ENCODE measurements at regions not wholly inside any gene's neighbourhood (a gene's known extent, or its start where the extent isn't known, plus 50 kb on each side); places are given as distances from the start of the nearest gene placed in this dataset.

- no peak for DNase-seq (ENCODE audit: low spot score in 2 of 2)
- no peaks in the 10 kb centered on the region for H3K36me3 ChIP-seq
- intact Hi-C loops (cut with DNase I; ENCODE audit: low total_unique reads): no loop called here
- no peaks in the 10 kb centered on the region for H3K27me3 ChIP-seq
- no peaks in the 10 kb centered on the region for H3K4me1 ChIP-seq
- H3K27ac ChIP-seq: no peak overlapping the region
- H3K9me3 ChIP-seq: no peaks in the 10 kb centered on the region
- TF ChIP-seq POLR2AphosphoS5 (IDR thresholded peaks at IDR 0.05) (no peak), POLR2A (IDR thresholded peaks at IDR 0.05) (no peak)
- TF ChIP-seq, protein P1, sequence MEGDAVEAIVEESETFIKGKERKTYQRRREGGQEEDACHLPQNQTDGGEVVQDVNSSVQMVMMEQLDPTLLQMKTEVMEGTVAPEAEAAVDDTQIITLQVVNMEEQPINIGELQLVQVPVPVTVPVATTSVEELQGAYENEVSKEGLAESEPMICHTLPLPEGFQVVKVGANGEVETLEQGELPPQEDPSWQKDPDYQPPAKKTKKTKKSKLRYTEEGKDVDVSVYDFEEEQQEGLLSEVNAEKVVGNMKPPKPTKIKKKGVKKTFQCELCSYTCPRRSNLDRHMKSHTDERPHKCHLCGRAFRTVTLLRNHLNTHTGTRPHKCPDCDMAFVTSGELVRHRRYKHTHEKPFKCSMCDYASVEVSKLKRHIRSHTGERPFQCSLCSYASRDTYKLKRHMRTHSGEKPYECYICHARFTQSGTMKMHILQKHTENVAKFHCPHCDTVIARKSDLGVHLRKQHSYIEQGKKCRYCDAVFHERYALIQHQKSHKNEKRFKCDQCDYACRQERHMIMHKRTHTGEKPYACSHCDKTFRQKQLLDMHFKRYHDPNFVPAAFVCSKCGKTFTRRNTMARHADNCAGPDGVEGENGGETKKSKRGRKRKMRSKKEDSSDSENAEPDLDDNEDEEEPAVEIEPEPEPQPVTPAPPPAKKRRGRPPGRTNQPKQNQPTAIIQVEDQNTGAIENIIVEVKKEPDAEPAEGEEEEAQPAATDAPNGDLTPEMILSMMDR (IDR thresholded peaks at IDR 0.05): no peak
- H3K4me3 ChIP-seq: no peak overlapping the region
Observed at GRCh38 chr15:98393471-98393870, 254.9 kb upstream of the IGF1R start.

DNA sequence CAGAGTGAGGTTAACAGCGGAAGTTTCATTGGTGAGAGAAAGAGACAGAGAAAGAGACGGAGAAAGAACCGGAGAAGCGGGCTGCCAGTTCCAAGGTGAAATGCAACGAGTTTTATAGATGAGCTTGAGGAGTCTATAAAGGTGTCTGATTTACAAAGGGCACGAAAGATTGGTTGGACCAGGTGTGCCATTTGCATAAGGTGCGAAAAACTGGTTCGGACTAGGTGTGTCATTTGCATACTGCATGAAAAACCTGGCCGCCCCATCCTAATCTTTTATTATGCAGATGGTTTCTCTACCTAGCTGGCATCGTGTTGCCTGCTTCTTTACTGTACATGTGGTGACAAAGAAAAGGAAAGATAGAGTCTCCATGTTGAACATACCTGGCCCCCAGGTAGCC, 253.8 kb upstream of the IGF1R start:
- intact Hi-C loops (cut with DNase I; ENCODE audit: low total_unique reads): no loop called here
- Histone ChIP-seq H3K4me1 (no peaks in the 10 kb centered on the region), H3K27me3 (no peaks in the 10 kb centered on the region), H3K9me3 (no peaks in the 10 kb centered on the region), H3K27ac (no peak overlapping the region), H3K4me3 (no peak overlapping the region), H3K36me3 (no peaks in the 10 kb centered on the region)
- TF ChIP-seq, protein P1 (IDR thresholded peaks at IDR 0.05): no peak
- TF ChIP-seq POLR2A (IDR thresholded peaks at IDR 0.05) (no peak), POLR2AphosphoS5 (IDR thresholded peaks at IDR 0.05) (no peak)
- no peak for DNase-seq (ENCODE audit: low spot score in 2 of 2)

- no peak for TF ChIP-seq POLR2A (IDR thresholded peaks at IDR 0.05)
- TF ChIP-seq POLR2AphosphoS5 (IDR thresholded peaks at IDR 0.05): no peak
- TF ChIP-seq, protein P1 (IDR thresholded peaks at IDR 0.05): no peak
- Histone ChIP-seq H3K27ac (no peak overlapping the region), H3K9me3 (no peaks in the 10 kb centered on the region), H3K4me3 (no peak overlapping the region), H3K36me3 (no peaks in the 10 kb centered on the region), H3K4me1 (no peaks in the 10 kb centered on the region), H3K27me3 (no peaks in the 10 kb centered on the region)
- no peak for DNase-seq (ENCODE audit: low spot score in 2 of 2)
- intact Hi-C loops (cut with DNase I; ENCODE audit: low total_unique reads): no loop called here
Observed at GRCh38 chr15:98395974-98396610, 252.2 kb upstream of the IGF1R start.

DNA sequence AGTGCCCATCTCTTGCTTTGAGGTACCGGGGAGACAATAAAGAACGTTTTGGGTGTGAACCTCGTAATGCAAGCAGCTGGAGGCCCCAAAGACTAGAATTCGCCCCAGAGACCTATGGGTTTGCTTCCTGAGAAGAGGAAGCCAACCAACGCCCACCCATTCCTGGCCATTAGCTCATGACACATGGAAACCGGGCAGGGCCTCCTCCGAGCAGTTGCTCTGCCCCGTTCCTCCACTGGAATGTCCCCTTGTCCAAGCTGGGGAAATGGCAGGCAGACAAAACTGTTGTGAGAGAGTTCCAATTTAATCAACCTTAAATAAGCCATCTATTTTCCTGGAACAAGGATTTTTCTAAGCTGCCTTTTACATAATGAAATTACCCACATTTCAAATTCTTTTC, 250.9 kb upstream of the IGF1R start:
- intact Hi-C loops (cut with DNase I; ENCODE audit: low total_unique reads): no loop called here
- TF ChIP-seq POLR2AphosphoS5 (IDR thresholded peaks at IDR 0.05) (no peak), POLR2A (IDR thresholded peaks at IDR 0.05) (no peak)
- TF ChIP-seq, protein P1 (IDR thresholded peaks at IDR 0.05): no peak
- H3K9me3 ChIP-seq: no peaks in the 10 kb centered on the region
- H3K27me3 ChIP-seq: no peaks in the 10 kb centered on the region
- no peak for DNase-seq (ENCODE audit: low spot score in 2 of 2)
- no peaks in the 10 kb centered on the region for H3K36me3 ChIP-seq
- no peak overlapping the region for H3K27ac ChIP-seq
- H3K4me1 ChIP-seq: no peaks in the 10 kb centered on the region
- no peak overlapping the region for H3K4me3 ChIP-seq

DNA sequence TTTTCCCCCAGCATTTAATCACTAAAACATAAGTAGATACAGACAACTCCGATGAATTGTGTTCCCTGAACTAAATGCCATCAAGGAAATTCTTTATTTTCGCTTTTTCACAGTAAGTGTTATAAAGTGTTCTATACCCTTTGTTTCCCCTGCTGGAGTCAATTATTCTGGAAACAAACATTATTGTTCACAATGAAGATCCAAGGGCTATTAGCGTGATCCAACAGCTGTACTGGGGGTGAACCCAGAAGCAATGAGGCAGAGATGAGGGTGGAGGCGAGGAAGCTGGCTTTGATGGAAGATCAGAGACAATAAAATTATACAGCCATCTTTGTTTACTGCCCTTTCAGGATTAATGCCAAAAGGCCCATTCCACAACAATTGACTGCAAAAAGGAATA, 250.3 kb upstream of the IGF1R start:
- no peak for DNase-seq (ENCODE audit: low spot score in 2 of 2)
- Histone ChIP-seq H3K27ac (no peak overlapping the region), H3K27me3 (no peaks in the 10 kb centered on the region), H3K36me3 (no peaks in the 10 kb centered on the region), H3K4me3 (no peak overlapping the region), H3K9me3 (no peaks in the 10 kb centered on the region), H3K4me1 (no peaks in the 10 kb centered on the region)
- intact Hi-C loops (cut with DNase I; ENCODE audit: low total_unique reads): no loop called here
- no peak for TF ChIP-seq POLR2AphosphoS5 (IDR thresholded peaks at IDR 0.05)
- TF ChIP-seq, protein P1 (IDR thresholded peaks at IDR 0.05): no peak
- no peak for TF ChIP-seq POLR2A (IDR thresholded peaks at IDR 0.05)
